ENCODE measurements at regions not wholly inside any gene's neighbourhood (a gene's known extent, or its start where the extent isn't known, plus 50 kb on each side); places are given as distances from the start of the nearest gene placed in this dataset.
A peak's percentile ranks its signal among the peaks of the same experiment; 100 is the strongest.

GRCh38 chr12:44961887-44962286 is 85.8 kb upstream of the NELL2 start:
- DNase-seq = no peak

DNA sequence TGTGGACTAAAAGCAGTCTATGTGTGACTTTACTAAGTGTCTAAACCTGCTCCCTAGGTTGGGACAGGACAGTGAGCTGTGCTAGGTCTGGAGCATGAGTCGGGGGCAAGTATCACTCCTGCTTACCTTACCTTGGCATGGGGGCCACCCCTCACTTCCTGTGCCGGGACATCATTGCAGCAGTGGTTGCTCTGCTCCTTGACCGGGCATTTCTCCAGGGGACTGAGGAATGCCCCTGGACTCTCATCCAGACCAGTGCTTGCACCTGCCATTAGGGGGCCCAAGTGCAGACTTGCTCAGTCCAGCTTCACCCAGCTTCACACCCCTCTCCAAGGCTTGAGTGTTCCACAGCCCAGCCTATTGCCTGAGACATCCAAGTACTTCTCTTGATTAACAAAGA is 84.7 kb upstream of the NELL2 start:
- DNase-seq = no peak

- no peak for DNase-seq
These were observed 84.3 kb upstream of the NELL2 start for GRCh38 chr12:44960423-44960822.

- no peak for DNase-seq
These were observed 71.0 kb upstream of the NELL2 start for GRCh38 chr12:44947163-44947562.

DNA sequence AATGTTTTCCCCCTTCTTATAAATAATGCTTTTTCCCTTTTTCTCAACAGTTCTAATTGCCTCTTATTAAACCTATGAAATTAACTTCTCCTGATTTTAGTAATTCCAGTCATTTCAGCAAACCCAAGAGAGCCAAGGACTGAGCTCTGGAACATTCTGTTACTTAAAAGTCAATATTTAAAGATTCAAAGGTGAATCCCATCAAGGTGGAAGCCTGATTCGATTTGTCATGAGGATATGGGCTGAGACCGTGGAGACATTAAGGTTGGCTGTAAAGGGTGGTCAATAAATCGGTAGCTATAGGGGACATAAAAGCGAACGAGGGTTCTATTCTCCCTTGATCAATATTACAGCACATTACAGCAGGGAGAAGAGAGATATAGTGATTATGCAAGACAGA is 66.6 kb upstream of the NELL2 start:
- DNase-seq = no peak

GRCh38 chr12:44930972-44931600 is 55.0 kb upstream of the NELL2 start:
- peak; percentile 60 for DNase-seq

- DNase-seq = no peak
These were observed 53.2 kb upstream of the NELL2 start for GRCh38 chr12:44929236-44929885.
